ENCODE measurements at regions not wholly inside any gene's neighbourhood (a gene's known extent, or its start where the extent isn't known, plus 50 kb on each side); places are given as distances from the start of the nearest gene placed in this dataset.
"Not testable (repeated sequence)": the region's sequence is repeated elsewhere in the genome, so short reads cannot be mapped to it uniquely, and the experiment has no call there.

GRCh38 chr4:126771618-126772017 lies 861.1 kb upstream of the INTU start:
- TF ChIP-seq CTCF (IDR thresholded peaks at IDR 0.05 in 4 of 5, conservative IDR thresholded peaks at IDR 0.05 in 1 of 5); POLR2A (IDR thresholded peaks at IDR 0.05): not testable (repeated sequence)
